ENCODE measurements at regions not wholly inside any gene's neighbourhood (a gene's known extent, or its start where the extent isn't known, plus 50 kb on each side); places are given as distances from the start of the nearest gene placed in this dataset.

- Histone ChIP-seq H4K8ac (ENCODE audit: extremely low read depth, insufficient read depth, low read length) (no peak overlapping the region), H3K27me3 (replicated peaks in 1 of 4; ENCODE audit: control insufficient read depth in 3 of 4, extremely low read depth in 1 of 4, insufficient read depth in 3 of 4, low read length in 3 of 4) (no peaks in the 10 kb centered on the region; a peak in 2 of 7 replicates), H3K79me2 (ENCODE audit: control insufficient read depth in 1 of 2, insufficient read depth in 2 of 2, low read length in 2 of 2) (no peaks in the 10 kb centered on the region), H4K20me1 (replicated peaks in 1 of 2; ENCODE audit: control insufficient read depth in 1 of 2, insufficient read depth in 2 of 2, low read length in 2 of 2) (no peaks in the 10 kb centered on the region), H4K91ac (replicated peaks; ENCODE audit: insufficient read length, low read length) (no peak overlapping the region), H3K4me1 (replicated peaks in 1 of 4; ENCODE audit: control insufficient read depth in 3 of 4, insufficient read depth in 4 of 4, low read length in 3 of 4) (peaks cover 0 to 13% (median 5%) of the 10 kb centered on the region in 4 experiments; a peak in 5 of 7 replicates), H3K9ac (replicated peaks in 1 of 4; ENCODE audit: extremely low read depth in 1 of 4, low read depth in 3 of 4, low read length in 3 of 4) (no peak overlapping the region), H3K14ac (ENCODE audit: insufficient read length) (no peak overlapping the region), H2BK20ac (ENCODE audit: low read length) (no peak overlapping the region), H3K56ac (replicated peaks; ENCODE audit: insufficient read length, low read depth, low read length) (no peak overlapping the region), H3K18ac (ENCODE audit: extremely low read depth, low read length) (no peak overlapping the region), H3K4me3 (ENCODE audit: extremely low read depth in 1 of 4, insufficient read depth in 2 of 4, low read depth in 3 of 4, low read length in 4 of 4) (no peak overlapping the region), H2AK5ac (ENCODE audit: low read depth, low read length) (no peak overlapping the region), H3K36me3 (ENCODE audit: control insufficient read depth in 2 of 4, insufficient read depth in 4 of 4, low read length in 3 of 4) (no peaks in the 10 kb centered on the region), H3K79me1 (ENCODE audit: low read depth, low read length) (no peaks in the 10 kb centered on the region), H3K27ac (ENCODE audit: low read depth, low read length) (no peak overlapping the region), H2BK12ac (ENCODE audit: low read depth, low read length) (no peak overlapping the region), H2BK5ac (ENCODE audit: low read depth, low read length) (no peak overlapping the region), H3K4me2 (ENCODE audit: insufficient read depth in 1 of 2, low read depth in 2 of 2, low read length in 2 of 2) (peak overlapping the region; percentile 37 to 44), H3K23ac (ENCODE audit: insufficient read length) (no peak overlapping the region), H2AFZ (ENCODE audit: low read length) (no peak overlapping the region), H3K23me2 (ENCODE audit: low read depth, low read length) (no peaks in the 10 kb centered on the region; the same call in 1 of the 2 replicates), H2BK15ac (ENCODE audit: low read length) (no peak overlapping the region), H4K5ac (ENCODE audit: insufficient read length, low read depth, low read length) (no peak overlapping the region), H3K4ac (replicated peaks; ENCODE audit: insufficient read length, low read depth, low read length) (no peak overlapping the region), H2BK120ac (replicated peaks; ENCODE audit: low read depth, low read length) (no peak overlapping the region), H3K9me3 (ENCODE audit: insufficient read depth in 2 of 2, low read depth in 1 of 2, low read length in 1 of 2) (no peaks in the 10 kb centered on the region)
- FAIRE-seq = peak; percentile 7
- peak in 1 of 2 experiments; percentile 39 for DNase-seq (ENCODE audit: low read depth in 1 of 2, low spot score in 2 of 2)
- ChIA-PET POLR2A (ENCODE audit: partially characterized antibody) (no interaction called here), CTCF (ENCODE audit: partially characterized antibody) (interaction anchor here (0.6 to 1.0 kb wide), 4 partner anchors 9 to 46 kb away, joined by 3 to 4 read pairs (median 3); no protein-coding TSS in a partner anchor)
- no peak for TF ChIP-seq MAX (IDR thresholded peaks at IDR 0.05)
- TF ChIP-seq NANOG (IDR thresholded peaks at IDR 0.05; ENCODE audit: insufficient read depth, low read depth, low read length, poor library complexity, severe bottlenecking) = peak; percentile 43
- WGBS, 2 experiments (ENCODE audit: extremely low coverage in 1 of 2, insufficient coverage in 1 of 2, insufficient read length in 1 of 2, insufficient replicate concordance in 2 of 2, low coverage in 1 of 2, low lambda C conversion rate in 2 of 2, missing lambda C conversion rate in 1 of 2) = 26% methylated on average over 7 of the region's 7 CpGs; no CpG with 5 or more reads in 1 of the 2 experiments
Measured at GRCh38 chr19:29367791-29368222, 154.9 kb upstream of the UQCRFS1 start.
